Keratinocyte (primary cell): ENCODE measurements at regions not wholly inside any gene's neighbourhood (a gene's known extent, or its start where the extent isn't known, plus 50 kb on each side); places are given as distances from the start of the nearest gene placed in this dataset.
A peak's percentile ranks its signal among the peaks of the same experiment; 100 is the strongest.

ENCODE experiments used
- DNase-seq: peaks from one replicate; pipeline ENCODE4 v3.0.0-alpha.2; 2011; ENCODE audit warnings: low read depth, missing footprints, low spot score
- FAIRE-seq: peaks from 2 replicates; lab custom pipeline; 2011; peaks lifted over from hg19 to GRCh38; lab: Jason Lieb, UNC
- H2AFZ ChIP-seq: 2 replicates; pipeline ENCODE4 v1.6.0; 2012; ENCODE audit warnings: low read length, control low read depth, inconsistent platforms; ENCODE audit not compliant: control insufficient read depth
- H3K27ac ChIP-seq: 2 replicates; pipeline ENCODE4 v1.5.1; 2011; ENCODE audit warnings: low read length; ENCODE audit not compliant: control insufficient read depth, insufficient read depth
- H3K27me3 ChIP-seq: 3 replicates; pipeline ENCODE4 v1.6.0; 2011; ENCODE audit warnings: low read length; ENCODE audit not compliant: control insufficient read depth, insufficient read depth; ENCODE audit errors: extremely low read depth
- H3K36me3 ChIP-seq, 2 experiments: 2 replicates in 1 of 2; 3 replicates in 1 of 2; pipeline ENCODE4 v1.5.1; 2011; ENCODE audit warnings: low read length in 2 of 2, mild to moderate bottlenecking in 1 of 2; ENCODE audit not compliant: control insufficient read depth in 2 of 2, insufficient read depth in 2 of 2; ENCODE audit errors: extremely low read depth in 1 of 2
- H3K4me1 ChIP-seq: 3 replicates; pipeline ENCODE4 v1.5.1; 2011; ENCODE audit warnings: low read length; ENCODE audit not compliant: control insufficient read depth, insufficient read depth; ENCODE audit errors: extremely low read depth
- H3K4me2 ChIP-seq: 3 replicates; pipeline ENCODE4 v1.6.0; 2011; ENCODE audit warnings: low read depth, low read length; ENCODE audit not compliant: control insufficient read depth, insufficient read depth; ENCODE audit errors: extremely low read depth
- H3K4me3 ChIP-seq, 3 experiments: fragments of 200-600 bp in 1 of 3; sonication (generic) in 1 of 3; 2 replicates in 2 of 3; 3 replicates in 1 of 3; pipeline ENCODE4 v1.5.1; 2011 to 2016; ENCODE audit warnings: low read length in 3 of 3, mild to moderate bottlenecking in 3 of 3, control low read depth in 2 of 3, inconsistent platforms in 1 of 3, low read depth in 1 of 3, mixed read lengths in 1 of 3, mixed run types in 1 of 3, moderate library complexity in 1 of 3; ENCODE audit not compliant: control insufficient read depth in 2 of 3, insufficient read depth in 2 of 3; ENCODE audit errors: extremely low read depth in 1 of 3
- H3K79me2 ChIP-seq: 2 replicates; pipeline ENCODE4 v1.6.0; 2012; ENCODE audit warnings: low read length; ENCODE audit not compliant: control insufficient read depth, insufficient read depth
- H3K9ac ChIP-seq: 3 replicates; pipeline ENCODE4 v1.6.0; 2011; ENCODE audit warnings: low read length; ENCODE audit not compliant: control insufficient read depth, insufficient read depth; ENCODE audit errors: extremely low read depth
- H3K9me1 ChIP-seq: 3 replicates; pipeline ENCODE4 v1.6.0; 2011; ENCODE audit warnings: low read length; ENCODE audit not compliant: control insufficient read depth, insufficient read depth; ENCODE audit errors: extremely low read depth
- H3K9me3 ChIP-seq: 2 replicates; pipeline ENCODE4 v1.5.1; 2012; ENCODE audit warnings: low read depth, low read length; ENCODE audit not compliant: control insufficient read depth
- H4K20me1 ChIP-seq: 3 replicates; pipeline ENCODE4 v1.6.0; 2011; ENCODE audit warnings: low read length; ENCODE audit not compliant: control insufficient read depth, insufficient read depth; ENCODE audit errors: extremely low read depth
- EZH2 ChIP-seq: IDR thresholded peaks from one replicate; pipeline ENCODE4 v1.6.1; 2012; ENCODE audit warnings: inconsistent platforms, mild to moderate bottlenecking, low read length, moderate library complexity
- dilution Hi-C: fragments of 300-500 bp; cut with MboI; formaldehyde crosslinking; loops from one replicate; pipeline ENCODE4 v1.7.0; 2020; ENCODE audit warnings: low sequenced_read_pairs; ENCODE audit not compliant: extremely low pct_ligation_motif_present
- TF ChIP-seq, protein P1 (sequence below), 3 experiments: IDR thresholded peaks in 1 of 3; conservative IDR thresholded peaks in 1 of 3; optimal IDR thresholded peaks in 1 of 3; 2 replicates in 2 of 3; 3 replicates in 1 of 3; pipeline versions ENCODE3 to v1.5.1; 2011; ENCODE audit warnings: low read length in 3 of 3, mild to moderate bottlenecking in 3 of 3, moderate library complexity in 2 of 3, control low read depth in 1 of 3, inconsistent platforms in 1 of 3; ENCODE audit not compliant: insufficient read depth in 2 of 3; ENCODE audit errors: extremely low read depth in 1 of 3

DNA sequence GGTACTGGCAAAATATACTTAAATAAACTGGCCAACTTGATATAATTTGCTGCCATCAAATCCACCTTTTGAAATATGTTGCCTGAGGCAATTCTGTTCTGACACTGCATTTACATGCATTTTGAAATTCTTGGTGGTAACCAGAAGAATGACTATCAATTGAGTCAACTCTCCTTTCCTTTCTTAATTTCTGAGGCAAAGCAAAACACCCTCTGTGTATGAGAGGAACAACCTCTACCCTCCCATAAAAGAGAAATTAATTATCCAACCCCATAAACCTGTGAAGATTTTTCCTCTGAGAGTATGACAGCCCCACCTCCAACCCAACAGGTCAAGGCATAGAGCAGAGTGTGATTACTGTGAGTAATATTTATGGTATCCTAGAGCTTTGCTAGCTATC lies 286.8 kb downstream of the NR2F1-AS1 start:
- H3K4me1 ChIP-seq = peaks cover 29% of the 10 kb centered on the region
- DNase-seq = peak; percentile 72
- dilution Hi-C loops = no loop called here
- H3K4me3 ChIP-seq = no peak overlapping the region
- no peaks in the 10 kb centered on the region for H3K79me2 ChIP-seq
- H3K9me1 ChIP-seq = no peaks in the 10 kb centered on the region
- no peaks in the 10 kb centered on the region for H4K20me1 ChIP-seq
- TF ChIP-seq EZH2 = no peak
- TF ChIP-seq, protein P1, sequence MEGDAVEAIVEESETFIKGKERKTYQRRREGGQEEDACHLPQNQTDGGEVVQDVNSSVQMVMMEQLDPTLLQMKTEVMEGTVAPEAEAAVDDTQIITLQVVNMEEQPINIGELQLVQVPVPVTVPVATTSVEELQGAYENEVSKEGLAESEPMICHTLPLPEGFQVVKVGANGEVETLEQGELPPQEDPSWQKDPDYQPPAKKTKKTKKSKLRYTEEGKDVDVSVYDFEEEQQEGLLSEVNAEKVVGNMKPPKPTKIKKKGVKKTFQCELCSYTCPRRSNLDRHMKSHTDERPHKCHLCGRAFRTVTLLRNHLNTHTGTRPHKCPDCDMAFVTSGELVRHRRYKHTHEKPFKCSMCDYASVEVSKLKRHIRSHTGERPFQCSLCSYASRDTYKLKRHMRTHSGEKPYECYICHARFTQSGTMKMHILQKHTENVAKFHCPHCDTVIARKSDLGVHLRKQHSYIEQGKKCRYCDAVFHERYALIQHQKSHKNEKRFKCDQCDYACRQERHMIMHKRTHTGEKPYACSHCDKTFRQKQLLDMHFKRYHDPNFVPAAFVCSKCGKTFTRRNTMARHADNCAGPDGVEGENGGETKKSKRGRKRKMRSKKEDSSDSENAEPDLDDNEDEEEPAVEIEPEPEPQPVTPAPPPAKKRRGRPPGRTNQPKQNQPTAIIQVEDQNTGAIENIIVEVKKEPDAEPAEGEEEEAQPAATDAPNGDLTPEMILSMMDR (optimal IDR thresholded peaks at IDR 0.05 in 1 of 3, IDR thresholded peaks at IDR 0.05 in 1 of 3, conservative IDR thresholded peaks at IDR 0.05 in 1 of 3; ENCODE audit: extremely low read depth in 1 of 3, insufficient read depth in 2 of 3, low read length in 3 of 3) = no peak
- H3K4me2 ChIP-seq = peak overlapping the region; percentile 50
- H3K27me3 ChIP-seq = no peaks in the 10 kb centered on the region
- no peaks in the 10 kb centered on the region for H3K9me3 ChIP-seq
- H3K36me3 ChIP-seq = no peaks in the 10 kb centered on the region
- peak; percentile 95 for FAIRE-seq
- H2AFZ ChIP-seq = no peak overlapping the region
- H3K9ac ChIP-seq = no peak overlapping the region
- H3K27ac ChIP-seq = peak overlapping the region; percentile 59

DNA sequence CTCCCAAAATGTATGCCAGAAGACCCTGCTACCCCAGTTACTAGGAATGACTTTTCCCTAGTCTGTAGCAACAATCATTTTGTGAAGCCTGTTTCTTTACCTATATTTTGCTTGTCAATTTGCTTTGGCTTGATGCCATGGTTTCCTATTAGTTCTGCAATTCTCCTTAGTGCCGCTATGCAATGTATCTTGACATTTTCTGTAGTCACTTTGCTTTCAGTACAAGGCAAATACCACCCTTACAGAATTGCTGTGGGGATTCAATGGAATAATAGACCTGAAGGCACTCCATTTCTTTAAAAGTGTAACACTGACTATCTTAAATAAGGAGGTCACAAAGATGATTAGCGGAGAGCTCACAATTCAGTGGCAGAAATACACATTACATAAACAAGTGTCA lies 291.1 kb downstream of the NR2F1-AS1 start:
- dilution Hi-C loops = no loop called here
- Histone ChIP-seq H3K4me1 (peaks cover 13% of the 10 kb centered on the region), H3K79me2 (no peaks in the 10 kb centered on the region), H3K4me2 (no peak overlapping the region), H3K4me3 (no peak overlapping the region), H3K36me3 (no peaks in the 10 kb centered on the region), H4K20me1 (no peaks in the 10 kb centered on the region), H3K9ac (no peak overlapping the region), H3K9me1 (no peaks in the 10 kb centered on the region), H3K27me3 (no peaks in the 10 kb centered on the region), H3K9me3 (no peaks in the 10 kb centered on the region), H2AFZ (no peak overlapping the region), H3K27ac (no peak overlapping the region)
- FAIRE-seq (no peak), DNase-seq (no peak)
- no peak for TF ChIP-seq EZH2
- TF ChIP-seq, protein P1 (optimal IDR thresholded peaks at IDR 0.05 in 1 of 3, IDR thresholded peaks at IDR 0.05 in 1 of 3, conservative IDR thresholded peaks at IDR 0.05 in 1 of 3; ENCODE audit: extremely low read depth in 1 of 3, insufficient read depth in 2 of 3, low read length in 3 of 3) = no peak
